HCT116 (cell line): ENCODE measurements at regions not wholly inside any gene's neighbourhood (a gene's known extent, or its start where the extent isn't known, plus 50 kb on each side); places are given as distances from the start of the nearest gene placed in this dataset.

Source experiments
- CEBPB ChIP-seq: IDR thresholded peaks from 2 replicates; pipeline ENCODE4 v1.6.1; 2012; ENCODE audit warnings: low read depth
- EGR1 ChIP-seq: IDR thresholded peaks from 2 replicates; pipeline ENCODE4 v1.6.1; 2012; ENCODE audit warnings: low read depth
- EZH2 ChIP-seq: fragments of 200-600 bp; sonication (generic); IDR thresholded peaks from 2 replicates; pipeline ENCODE4 v1.6.1; 2017; ENCODE audit warnings: antibody characterized with exemption, mixed run types
- FOSL1 ChIP-seq: IDR thresholded peaks from 2 replicates; pipeline ENCODE4 v1.6.1; 2012; ENCODE audit warnings: low read depth
- JUND ChIP-seq: IDR thresholded peaks from 2 replicates; pipeline ENCODE4 v1.6.1; 2012
- MAX ChIP-seq: IDR thresholded peaks from 2 replicates; pipeline ENCODE4 v1.6.1; 2012
- POLR2A ChIP-seq: IDR thresholded peaks from 2 replicates; pipeline ENCODE4 v1.7.0; 2011; ENCODE audit warnings: borderline replicate concordance; ENCODE audit not compliant: insufficient read depth, insufficient read length; ENCODE audit errors: extremely low read depth
- POLR2AphosphoS5 ChIP-seq: IDR thresholded peaks from 2 replicates; pipeline ENCODE4 v1.6.1; 2011; ENCODE audit warnings: mild to moderate bottlenecking, low read depth, low read length, moderate library complexity
- REST ChIP-seq: IDR thresholded peaks from 2 replicates; pipeline ENCODE4 v1.6.1; 2012; ENCODE audit warnings: low read depth
- SIN3A ChIP-seq: IDR thresholded peaks from 2 replicates; pipeline ENCODE4 v1.6.1; 2012; ENCODE audit warnings: low read depth
- SP1 ChIP-seq: IDR thresholded peaks from 2 replicates; pipeline ENCODE4 v1.6.1; 2012; ENCODE audit warnings: low read depth
- TF ChIP-seq, protein P1 (sequence below), 3 experiments: fragments of 200-600 bp in 1 of 3; sonication (generic) in 1 of 3; IDR thresholded peaks in 2 of 3; conservative IDR thresholded peaks in 1 of 3; 2 replicates each; pipeline ENCODE4 v1.5.1; 2012 to 2017; ENCODE audit warnings: low read depth in 2 of 3, low read length in 2 of 3, antibody characterized with exemption in 1 of 3, borderline replicate concordance in 1 of 3, control low read depth in 1 of 3, mild to moderate bottlenecking in 1 of 3, mixed read lengths in 1 of 3, mixed run types in 1 of 3, moderate library complexity in 1 of 3; ENCODE audit not compliant: insufficient read depth in 1 of 3
- TF ChIP-seq, protein P2 (sequence below): IDR thresholded peaks from 2 replicates; pipeline ENCODE4 v1.6.1; 2012

GRCh38 chr2:129673847-129674711, 305.4 kb upstream of the RAB6C start:
- TF ChIP-seq EGR1 (no peak), POLR2A (no peak), JUND (no peak), FOSL1 (no peak), REST (no peak), SIN3A (no peak), SP1 (no peak), CEBPB (no peak), POLR2AphosphoS5 (no peak), EZH2 (no peak), MAX (no peak)
- TF ChIP-seq, protein P1, sequence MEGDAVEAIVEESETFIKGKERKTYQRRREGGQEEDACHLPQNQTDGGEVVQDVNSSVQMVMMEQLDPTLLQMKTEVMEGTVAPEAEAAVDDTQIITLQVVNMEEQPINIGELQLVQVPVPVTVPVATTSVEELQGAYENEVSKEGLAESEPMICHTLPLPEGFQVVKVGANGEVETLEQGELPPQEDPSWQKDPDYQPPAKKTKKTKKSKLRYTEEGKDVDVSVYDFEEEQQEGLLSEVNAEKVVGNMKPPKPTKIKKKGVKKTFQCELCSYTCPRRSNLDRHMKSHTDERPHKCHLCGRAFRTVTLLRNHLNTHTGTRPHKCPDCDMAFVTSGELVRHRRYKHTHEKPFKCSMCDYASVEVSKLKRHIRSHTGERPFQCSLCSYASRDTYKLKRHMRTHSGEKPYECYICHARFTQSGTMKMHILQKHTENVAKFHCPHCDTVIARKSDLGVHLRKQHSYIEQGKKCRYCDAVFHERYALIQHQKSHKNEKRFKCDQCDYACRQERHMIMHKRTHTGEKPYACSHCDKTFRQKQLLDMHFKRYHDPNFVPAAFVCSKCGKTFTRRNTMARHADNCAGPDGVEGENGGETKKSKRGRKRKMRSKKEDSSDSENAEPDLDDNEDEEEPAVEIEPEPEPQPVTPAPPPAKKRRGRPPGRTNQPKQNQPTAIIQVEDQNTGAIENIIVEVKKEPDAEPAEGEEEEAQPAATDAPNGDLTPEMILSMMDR (IDR thresholded peaks at IDR 0.05 in 2 of 3, conservative IDR thresholded peaks at IDR 0.05 in 1 of 3; ENCODE audit: borderline replicate concordance in 1 of 3, insufficient read depth in 1 of 3, low read depth in 2 of 3, low read length in 2 of 3), result no peak
- TF ChIP-seq, protein P2, sequence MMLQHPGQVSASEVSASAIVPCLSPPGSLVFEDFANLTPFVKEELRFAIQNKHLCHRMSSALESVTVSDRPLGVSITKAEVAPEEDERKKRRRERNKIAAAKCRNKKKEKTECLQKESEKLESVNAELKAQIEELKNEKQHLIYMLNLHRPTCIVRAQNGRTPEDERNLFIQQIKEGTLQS, result no peak
